Kidney (tissue), 13 donors: ENCODE measurements at regions not wholly inside any gene's neighbourhood (a gene's known extent, or its start where the extent isn't known, plus 50 kb on each side); places are given as distances from the start of the nearest gene placed in this dataset.

ENCODE experiments used
- DNase-seq, 5 donors: peaks; one replicate each; pipeline ENCODE4 v3.0.0-alpha.2; 2013 to 2020
- FAIRE-seq: peaks from 2 replicates; lab custom pipeline; 2012; peaks lifted over from hg19 to GRCh38; lab: Jason Lieb, UNC
- H3K27ac ChIP-seq, 2 donors: one replicate each; pipeline ENCODE4 v1.7.0; 2013; ENCODE audit warnings: low read depth in 2 of 2, low read length in 2 of 2, inconsistent platforms in 1 of 2
- H3K27me3 ChIP-seq: one replicate; pipeline ENCODE4 v1.7.1; 2013; ENCODE audit warnings: low read length, inconsistent platforms; ENCODE audit not compliant: control insufficient read depth, insufficient read depth
- H3K36me3 ChIP-seq, 3 donors: one replicate each; pipeline versions ENCODE4 v1.7.0 to v1.7.1; 2013; ENCODE audit warnings: low read length in 3 of 3, control low read depth in 1 of 3, inconsistent platforms in 1 of 3; ENCODE audit not compliant: insufficient read depth in 3 of 3, control insufficient read depth in 2 of 3
- H3K4me1 ChIP-seq, 3 donors: one replicate each; pipeline versions ENCODE4 v1.7.0 to v1.7.1; 2013; ENCODE audit warnings: low read length in 3 of 3, inconsistent platforms in 1 of 3, low read depth in 1 of 3; ENCODE audit not compliant: control insufficient read depth in 2 of 3, insufficient read depth in 2 of 3
- H3K4me3 ChIP-seq, 3 donors: one replicate each; pipeline versions ENCODE4 v1.7.0 to v1.8.1; 2013; ENCODE audit warnings: low read length in 3 of 3, control low read depth in 1 of 3, inconsistent platforms in 1 of 3
- H3K9ac ChIP-seq, 3 donors: one replicate each; pipeline versions ENCODE4 v1.7.0 to v1.7.1; 2013; ENCODE audit warnings: low read length in 3 of 3, control low read depth in 1 of 3, inconsistent platforms in 1 of 3
- H3K9me3 ChIP-seq, 3 donors: one replicate each; pipeline versions ENCODE4 v1.7.0 to v1.7.1; 2013; ENCODE audit warnings: low read length in 3 of 3, control low read depth in 1 of 3, inconsistent platforms in 1 of 3; ENCODE audit not compliant: control insufficient read depth in 2 of 3, insufficient read depth in 1 of 3
- intact Hi-C: fragments of 100-400 bp; cut with DNase I; formaldehyde crosslinking; loops from one replicate; pipeline ENCODE4 v1.11.1; 2022
- TF ChIP-seq, protein P1 (sequence below): IDR thresholded peaks from 3 replicates; pipeline ENCODE4 v1.5.1; 2012; ENCODE audit warnings: mild to moderate bottlenecking, moderate library complexity, borderline replicate concordance; ENCODE audit not compliant: insufficient read depth; ENCODE audit errors: extremely low read depth
- donor health status: control.
- donor health status: control.
- donor health status: control.
- donor health status: control.
- donor health status: control.
- donor health status: DM: yes; HTN: yes; CAD: no.
- donor health status: Normal renal cell carcinoma (clear cell type).

DNA sequence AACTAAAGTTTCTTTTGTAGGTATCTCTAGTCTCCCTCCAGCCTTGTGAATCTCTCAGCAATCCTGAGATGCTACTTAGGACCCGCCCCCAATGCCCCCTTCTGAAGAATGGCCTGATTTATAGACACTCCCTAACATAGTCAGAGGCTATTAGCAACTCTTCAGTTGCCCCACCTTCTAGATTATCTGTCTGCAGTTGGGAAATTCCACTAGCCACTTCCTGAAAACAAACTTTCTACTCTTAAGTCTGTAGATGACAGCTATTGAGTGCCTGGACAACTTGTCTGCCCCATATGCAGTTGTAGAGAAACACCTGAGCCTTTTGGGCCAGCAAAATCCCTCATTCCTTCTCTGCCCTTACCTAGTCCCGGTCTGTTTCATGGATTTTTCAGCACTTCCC is 188.2 kb upstream of the PREP start:
- DNase-seq, result no peak
- no peak overlapping the region for H3K9ac ChIP-seq
- intact Hi-C loops, result no loop called here
- no peaks in the 10 kb centered on the region for H3K27me3 ChIP-seq
- H3K4me3 ChIP-seq, result no peak overlapping the region
- TF ChIP-seq, protein P1, sequence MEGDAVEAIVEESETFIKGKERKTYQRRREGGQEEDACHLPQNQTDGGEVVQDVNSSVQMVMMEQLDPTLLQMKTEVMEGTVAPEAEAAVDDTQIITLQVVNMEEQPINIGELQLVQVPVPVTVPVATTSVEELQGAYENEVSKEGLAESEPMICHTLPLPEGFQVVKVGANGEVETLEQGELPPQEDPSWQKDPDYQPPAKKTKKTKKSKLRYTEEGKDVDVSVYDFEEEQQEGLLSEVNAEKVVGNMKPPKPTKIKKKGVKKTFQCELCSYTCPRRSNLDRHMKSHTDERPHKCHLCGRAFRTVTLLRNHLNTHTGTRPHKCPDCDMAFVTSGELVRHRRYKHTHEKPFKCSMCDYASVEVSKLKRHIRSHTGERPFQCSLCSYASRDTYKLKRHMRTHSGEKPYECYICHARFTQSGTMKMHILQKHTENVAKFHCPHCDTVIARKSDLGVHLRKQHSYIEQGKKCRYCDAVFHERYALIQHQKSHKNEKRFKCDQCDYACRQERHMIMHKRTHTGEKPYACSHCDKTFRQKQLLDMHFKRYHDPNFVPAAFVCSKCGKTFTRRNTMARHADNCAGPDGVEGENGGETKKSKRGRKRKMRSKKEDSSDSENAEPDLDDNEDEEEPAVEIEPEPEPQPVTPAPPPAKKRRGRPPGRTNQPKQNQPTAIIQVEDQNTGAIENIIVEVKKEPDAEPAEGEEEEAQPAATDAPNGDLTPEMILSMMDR, result no peak
- no peak for FAIRE-seq
- H3K27ac ChIP-seq, result no peak overlapping the region
- H3K9me3 ChIP-seq, result no peaks in the 10 kb centered on the region
- no peaks in the 10 kb centered on the region for H3K36me3 ChIP-seq
- peaks cover 0 to 4% (median 2%) of the 10 kb centered on the region in 3 donors for H3K4me1 ChIP-seq

DNA sequence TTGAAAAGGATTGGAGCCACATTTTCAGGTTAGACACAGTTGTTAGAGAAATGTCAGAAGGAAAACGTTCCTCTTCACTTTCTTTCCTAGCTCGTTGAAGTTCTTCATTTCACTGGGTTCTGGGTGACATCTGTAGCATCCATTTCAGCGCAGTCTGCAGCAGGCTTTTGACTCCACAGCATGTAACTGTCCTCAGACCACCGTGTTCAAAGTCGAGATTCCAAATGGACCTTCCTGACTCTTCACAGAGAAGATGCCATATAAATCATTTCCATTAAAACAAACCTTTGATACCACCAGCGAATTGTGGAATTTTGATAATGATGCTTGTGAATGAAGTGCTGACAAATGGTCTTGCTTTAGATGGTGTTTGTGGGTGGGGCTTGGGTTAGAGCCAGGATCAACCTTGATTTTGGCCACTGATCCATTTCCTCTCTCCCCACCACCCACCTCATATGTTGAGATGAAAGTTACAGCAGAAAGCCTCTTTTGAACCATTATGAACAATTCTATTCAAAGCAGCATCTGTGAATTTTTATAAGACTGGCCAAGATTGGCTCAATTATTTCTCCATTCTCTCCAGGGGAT is 185.3 kb upstream of the PREP start:
- Histone ChIP-seq H3K9me3 (no peaks in the 10 kb centered on the region), H3K36me3 (no peaks in the 10 kb centered on the region), H3K27me3 (no peaks in the 10 kb centered on the region), H3K9ac (no peak overlapping the region), H3K4me1 (no peaks in the 10 kb centered on the region), H3K27ac (no peak overlapping the region), H3K4me3 (no peak overlapping the region)
- DNase-seq, result no peak
- no peak for FAIRE-seq
- TF ChIP-seq, protein P1, result no peak
- intact Hi-C loops, result no loop called here

GRCh38 chr6:105587349-105588122 is 184.7 kb upstream of the PREP start:
- Histone ChIP-seq H3K9me3 (no peaks in the 10 kb centered on the region), H3K4me3 (no peak overlapping the region), H3K4me1 (no peaks in the 10 kb centered on the region), H3K9ac (no peak overlapping the region), H3K36me3 (no peaks in the 10 kb centered on the region), H3K27me3 (no peaks in the 10 kb centered on the region), H3K27ac (no peak overlapping the region)
- no peak for DNase-seq
- FAIRE-seq, result no peak
- TF ChIP-seq, protein P1, result no peak
- intact Hi-C loops, result no loop called here
